VCaP (cell line): ENCODE measurements at regions not wholly inside any gene's neighbourhood (a gene's known extent, or its start where the extent isn't known, plus 50 kb on each side); places are given as distances from the start of the nearest gene placed in this dataset.

Experiments used
- H3K27ac ChIP-seq: fragments of 450-650 bp; 2 replicates; pipeline ENCODE4 v1.5.1; 2017
- TF ChIP-seq, protein P1 (sequence below): fragments of 450-650 bp; conservative IDR thresholded peaks from 2 replicates; pipeline ENCODE4 v1.5.1; 2017; ENCODE audit warnings: mild to moderate bottlenecking, moderate library complexity

DNA sequence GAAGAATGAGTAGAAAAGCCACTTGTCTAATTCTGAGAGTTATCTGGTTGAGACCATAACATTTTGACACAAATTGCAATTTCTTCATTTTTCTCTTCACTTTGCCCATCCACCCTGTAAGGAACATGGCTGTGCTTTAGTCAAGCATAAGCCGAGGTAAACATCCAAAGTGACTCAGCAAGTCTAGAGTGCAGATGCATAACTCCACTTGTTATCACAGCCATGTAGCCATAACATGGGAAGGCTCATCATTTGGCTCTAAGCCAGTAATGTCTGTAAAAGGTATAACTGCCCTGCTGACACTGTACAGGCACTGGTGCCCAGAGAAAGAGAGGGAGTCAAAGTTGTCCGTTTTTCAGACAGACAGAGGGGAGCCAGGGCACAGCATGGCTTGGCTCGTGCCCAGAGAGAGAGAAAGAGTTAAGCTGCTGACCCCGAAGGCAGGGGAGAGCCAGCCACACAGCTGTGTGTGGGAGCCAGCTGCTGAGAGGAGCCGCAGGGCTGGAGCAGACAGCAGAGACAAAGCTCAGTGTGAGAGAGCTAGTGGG is 76.9 kb upstream of the EXOC1L start:
- H3K27ac ChIP-seq = no peak overlapping the region
- TF ChIP-seq, protein P1, sequence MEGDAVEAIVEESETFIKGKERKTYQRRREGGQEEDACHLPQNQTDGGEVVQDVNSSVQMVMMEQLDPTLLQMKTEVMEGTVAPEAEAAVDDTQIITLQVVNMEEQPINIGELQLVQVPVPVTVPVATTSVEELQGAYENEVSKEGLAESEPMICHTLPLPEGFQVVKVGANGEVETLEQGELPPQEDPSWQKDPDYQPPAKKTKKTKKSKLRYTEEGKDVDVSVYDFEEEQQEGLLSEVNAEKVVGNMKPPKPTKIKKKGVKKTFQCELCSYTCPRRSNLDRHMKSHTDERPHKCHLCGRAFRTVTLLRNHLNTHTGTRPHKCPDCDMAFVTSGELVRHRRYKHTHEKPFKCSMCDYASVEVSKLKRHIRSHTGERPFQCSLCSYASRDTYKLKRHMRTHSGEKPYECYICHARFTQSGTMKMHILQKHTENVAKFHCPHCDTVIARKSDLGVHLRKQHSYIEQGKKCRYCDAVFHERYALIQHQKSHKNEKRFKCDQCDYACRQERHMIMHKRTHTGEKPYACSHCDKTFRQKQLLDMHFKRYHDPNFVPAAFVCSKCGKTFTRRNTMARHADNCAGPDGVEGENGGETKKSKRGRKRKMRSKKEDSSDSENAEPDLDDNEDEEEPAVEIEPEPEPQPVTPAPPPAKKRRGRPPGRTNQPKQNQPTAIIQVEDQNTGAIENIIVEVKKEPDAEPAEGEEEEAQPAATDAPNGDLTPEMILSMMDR = no peak

DNA sequence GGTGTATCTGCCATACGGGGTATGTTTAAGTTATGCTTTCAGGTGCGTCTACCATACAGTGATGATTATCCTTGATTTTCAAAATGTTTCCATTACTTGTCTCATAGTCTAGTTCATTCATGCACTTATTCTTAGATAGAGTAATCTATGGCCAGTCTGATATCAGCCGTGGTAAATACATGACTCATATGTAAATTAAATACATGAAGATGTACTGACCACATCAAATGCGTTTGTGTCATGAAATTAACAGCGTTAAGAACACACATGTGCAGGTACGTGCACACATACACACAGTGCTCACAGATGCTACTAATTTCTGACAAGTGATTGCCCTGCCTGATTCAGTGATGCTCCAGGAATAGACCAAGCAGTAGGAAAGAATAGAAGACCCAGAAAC is 75.2 kb upstream of the EXOC1L start:
- TF ChIP-seq, protein P1 = no peak
- no peak overlapping the region for H3K27ac ChIP-seq

DNA sequence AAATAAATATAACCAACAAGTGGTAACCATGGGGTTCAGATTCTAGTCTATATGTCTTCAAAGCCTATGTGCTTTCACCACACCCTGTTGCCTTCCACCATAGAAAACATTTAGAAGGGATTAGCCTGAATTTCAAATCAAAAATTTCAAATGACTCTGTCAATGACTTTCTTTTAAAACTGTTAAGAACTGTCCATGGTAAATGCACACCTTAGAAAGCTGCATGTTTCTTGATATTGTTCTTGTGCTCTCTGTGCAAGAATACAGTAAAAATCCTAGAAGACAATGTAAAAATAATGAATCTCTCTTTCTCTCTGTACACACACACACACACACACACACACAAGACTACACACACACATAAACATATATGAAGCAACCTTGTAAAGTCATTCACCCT is 74.6 kb upstream of the EXOC1L start:
- TF ChIP-seq, protein P1 = no peak
- no peak overlapping the region for H3K27ac ChIP-seq

DNA sequence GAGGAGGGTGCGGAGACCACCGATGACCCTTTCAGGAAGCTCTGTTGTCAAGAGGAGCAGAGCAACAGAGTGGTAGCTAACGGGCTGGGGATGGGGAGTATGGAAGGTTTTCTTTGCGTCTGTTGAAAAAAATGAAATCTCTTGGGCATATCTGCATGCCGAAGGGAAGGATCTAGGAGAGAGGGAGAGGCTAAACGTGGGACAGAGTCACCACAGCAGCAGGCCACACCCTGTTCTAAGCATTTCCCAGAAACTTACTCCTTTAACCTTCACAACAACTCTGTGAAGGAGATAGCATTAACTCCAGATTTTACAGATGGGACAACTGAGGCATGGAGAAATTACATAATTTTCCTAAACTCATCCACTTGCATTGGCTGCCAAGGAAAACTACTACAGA is 71.8 kb upstream of the EXOC1L start:
- H3K27ac ChIP-seq = no peak overlapping the region
- TF ChIP-seq, protein P1 = no peak

DNA sequence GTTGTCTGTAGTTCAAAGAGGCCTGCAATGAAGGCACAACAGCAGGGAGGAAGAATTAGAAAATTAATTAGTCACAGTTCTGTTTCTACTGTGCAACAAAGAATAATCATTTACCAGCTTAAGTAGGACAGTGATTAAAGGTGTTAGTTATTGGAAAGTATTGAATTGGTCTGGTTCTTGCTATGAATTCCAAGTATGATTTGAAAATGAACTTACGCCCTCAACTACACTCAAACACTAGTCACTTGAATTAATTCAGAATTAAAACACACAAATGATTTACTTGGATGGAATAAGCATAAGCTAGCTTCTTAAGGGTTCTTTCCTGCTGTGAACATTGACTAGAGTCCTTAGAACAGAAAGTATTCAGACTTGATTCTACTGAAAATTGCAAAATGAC is 69.9 kb upstream of the EXOC1L start:
- H3K27ac ChIP-seq = no peak overlapping the region
- TF ChIP-seq, protein P1 = no peak

DNA sequence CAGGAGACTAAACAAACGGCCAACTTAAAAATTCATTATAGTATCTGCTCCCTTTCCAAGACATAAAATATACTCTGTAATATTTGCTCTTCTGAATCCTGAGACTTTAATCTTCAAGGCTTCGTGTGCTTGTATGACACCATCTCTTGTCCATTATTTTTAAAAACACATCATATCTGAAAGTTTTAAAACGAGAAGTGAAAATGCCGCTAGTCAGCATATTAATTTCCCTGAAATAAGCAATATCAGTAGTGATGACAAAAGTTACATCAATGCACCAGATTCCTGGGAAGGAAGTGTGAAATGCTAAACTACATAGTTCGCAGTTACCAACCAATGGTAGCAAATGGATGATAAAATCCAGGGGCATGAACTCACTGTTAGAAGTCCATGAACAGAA is 66.8 kb upstream of the EXOC1L start:
- TF ChIP-seq, protein P1 = no peak
- H3K27ac ChIP-seq = no peak overlapping the region

DNA sequence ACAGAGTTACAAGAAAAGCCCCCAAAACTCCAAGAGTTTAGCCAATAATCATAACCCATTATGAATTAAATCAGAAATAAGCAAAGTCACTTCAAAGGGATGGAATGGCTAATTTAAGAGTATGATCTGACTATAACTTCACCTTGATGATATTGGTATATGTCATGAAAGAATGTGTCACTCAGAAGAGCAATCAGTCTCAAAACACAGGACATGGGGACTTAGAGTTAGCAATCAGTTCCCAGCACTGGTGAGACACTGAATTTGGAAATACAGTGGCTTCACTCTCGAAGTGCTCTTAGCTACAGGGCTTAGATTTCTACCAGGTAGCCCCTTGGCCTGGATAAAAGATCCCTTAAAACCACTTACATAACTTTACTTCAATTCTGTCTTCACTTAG is 65.7 kb upstream of the EXOC1L start:
- H3K27ac ChIP-seq = no peak overlapping the region
- TF ChIP-seq, protein P1 = no peak
